CD4-positive, alpha-beta T cell (primary cell): ENCODE measurements at regions not wholly inside any gene's neighbourhood (a gene's known extent, or its start where the extent isn't known, plus 50 kb on each side); places are given as distances from the start of the nearest gene placed in this dataset.

Experiments used
- ATAC-seq: fragments of 200-7000 bp; cut with Tn5 transposase; one replicate; pipeline ENCODE4 v1.10.0; 2022; ENCODE audit warnings: mild to moderate bottlenecking; ENCODE audit not compliant: poor library complexity
- CTCF ChIA-PET: fragments of 350-600 bp; sonication (Branson Sonifier 250); formaldehyde crosslinking; loops from one replicate; lab custom pipeline; 2021; ENCODE audit warnings: antibody characterized with exemption, inconsistent platforms; lab: Charles Lee
- POLR2A ChIA-PET: fragments of 350-600 bp; sonication (Branson Sonifier 250); formaldehyde crosslinking; loops from one replicate; lab custom pipeline; 2021; ENCODE audit warnings: antibody characterized with exemption, inconsistent platforms; lab: Charles Lee
- DNase-seq, 14 experiments: peaks; one replicate each; pipeline ENCODE4 v3.0.0-alpha.2; 2013 to 2020; ENCODE audit warnings: mixed read lengths in 2 of 14
- H3K27ac ChIP-seq, 2 donors: one replicate each; pipeline versions ENCODE4 v1.5.1 to v1.7.0; 2013; ENCODE audit warnings: low read length in 2 of 2, low read depth in 1 of 2, mild to moderate bottlenecking in 1 of 2
- H3K27me3 ChIP-seq, 2 experiments: 1 replicate in 1 of 2; 2 replicates in 1 of 2; pipeline versions ENCODE4 v1.6.1 to v1.7.0; 2013; ENCODE audit warnings: low read length in 2 of 2, control low read depth in 1 of 2, mild to moderate bottlenecking in 1 of 2, moderate library complexity in 1 of 2; ENCODE audit not compliant: insufficient read depth in 2 of 2, control insufficient read depth in 1 of 2
- H3K36me3 ChIP-seq: one replicate; pipeline ENCODE4 v1.6.1; 2013; ENCODE audit warnings: low read length, control low read depth; ENCODE audit not compliant: insufficient read depth
- H3K4me1 ChIP-seq: one replicate; pipeline ENCODE4 v1.6.1; 2013; ENCODE audit warnings: low read length, control low read depth; ENCODE audit not compliant: insufficient read depth
- H3K4me3 ChIP-seq: one replicate; pipeline ENCODE4 v1.5.1; 2013; ENCODE audit warnings: mild to moderate bottlenecking, low read length, moderate library complexity
- H3K9me3 ChIP-seq, 2 experiments: 1 replicate in 1 of 2; 2 replicates in 1 of 2; pipeline versions ENCODE4 v1.6.1 to v1.7.0; 2013; ENCODE audit warnings: low read length in 2 of 2, mild to moderate bottlenecking in 2 of 2, control low read depth in 1 of 2, moderate library complexity in 1 of 2; ENCODE audit not compliant: control insufficient read depth in 1 of 2, insufficient read depth in 1 of 2
- H3K27ac Mint-ChIP-seq: one replicate; pipeline ENCODE4 v1.8.0; 2020; ENCODE audit warnings: mixed read lengths
- H3K27me3 Mint-ChIP-seq: one replicate; pipeline ENCODE4 v1.8.0; 2021; ENCODE audit warnings: mixed read lengths
- H3K36me3 Mint-ChIP-seq: one replicate; pipeline ENCODE4 v1.8.0; 2021; ENCODE audit warnings: low read depth, mixed read lengths
- H3K4me1 Mint-ChIP-seq: one replicate; pipeline ENCODE4 v1.8.0; 2021; ENCODE audit warnings: low read depth, mixed read lengths
- H3K4me3 Mint-ChIP-seq: one replicate; pipeline ENCODE4 v1.8.0; 2020; ENCODE audit warnings: mild to moderate bottlenecking, mixed read lengths
- H3K9me3 Mint-ChIP-seq: one replicate; pipeline ENCODE4 v1.8.0; 2020; ENCODE audit warnings: mixed read lengths
- intact Hi-C, 2 experiments: fragments of 100-400 bp; cut with DNase I in 1 of 2; cut with micrococcal nuclease in 1 of 2; formaldehyde crosslinking; loops; one replicate each; pipeline versions ENCODE4 v1.15.1 to v1.9.0; 2023 to 2025; cut with DNase I, micrococcal nuclease
- TF ChIP-seq, protein P1 (sequence below): fragments of 200-600 bp; IDR thresholded peaks from one replicate; pipeline ENCODE4 v1.8.0; 2022; ENCODE audit warnings: antibody characterized with exemption, mild to moderate bottlenecking

DNA sequence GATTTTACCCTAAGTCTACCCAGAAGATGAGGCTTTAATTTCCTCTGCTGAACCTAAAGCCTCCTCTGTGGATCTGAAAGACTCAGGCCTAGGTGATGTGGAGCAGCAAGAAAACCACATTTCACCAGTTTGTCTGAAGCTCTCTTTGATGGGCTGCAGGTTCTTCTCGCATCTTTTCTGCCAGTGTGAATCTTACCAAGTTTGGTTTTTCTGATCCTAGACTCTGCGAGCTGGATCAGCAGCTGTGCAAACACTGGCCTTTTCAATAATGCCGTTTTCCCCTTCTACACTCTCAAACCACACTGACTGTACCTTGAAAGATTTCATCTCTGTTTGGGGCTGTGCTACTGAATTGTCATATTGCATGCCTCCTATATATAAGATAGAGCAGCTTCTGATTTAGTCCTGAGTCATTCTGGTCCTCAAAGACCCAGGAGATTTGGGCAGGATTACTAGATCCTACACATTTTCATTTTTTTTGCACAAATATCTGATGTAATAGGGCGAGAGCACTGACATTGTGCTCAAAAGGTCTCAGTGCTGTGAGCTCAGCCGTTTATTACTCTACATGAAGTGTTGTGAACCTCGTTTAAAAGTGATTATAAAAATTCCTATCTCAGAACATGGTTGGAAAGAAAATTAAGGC lies 133.6 kb upstream of the FAM9C start:
- Histone ChIP-seq H3K36me3 (no peaks in the 10 kb centered on the region), H3K27me3 (no peaks in the 10 kb centered on the region), H3K4me1 (peaks cover 4% of the 10 kb centered on the region), H3K27ac (no peak overlapping the region), H3K9me3 (no peaks in the 10 kb centered on the region), H3K4me3 (no peak overlapping the region)
- CTCF ChIA-PET = interaction anchor here (0.9 kb wide), 1 partner anchor 26 kb away, joined by 4 read pairs; no protein-coding TSS in a partner anchor
- Mint-ChIP-seq H3K27me3 (no peaks in the 10 kb centered on the region), H3K9me3 (no peaks in the 10 kb centered on the region), H3K27ac (peak overlapping the region; percentile 22), H3K36me3 (no peaks in the 10 kb centered on the region), H3K4me1 (peaks cover 10% of the 10 kb centered on the region), H3K4me3 (no peak overlapping the region)
- DNase-seq = peak in 3 of 14 experiments; percentile 8 to 26 (median 15)
- TF ChIP-seq, protein P1, sequence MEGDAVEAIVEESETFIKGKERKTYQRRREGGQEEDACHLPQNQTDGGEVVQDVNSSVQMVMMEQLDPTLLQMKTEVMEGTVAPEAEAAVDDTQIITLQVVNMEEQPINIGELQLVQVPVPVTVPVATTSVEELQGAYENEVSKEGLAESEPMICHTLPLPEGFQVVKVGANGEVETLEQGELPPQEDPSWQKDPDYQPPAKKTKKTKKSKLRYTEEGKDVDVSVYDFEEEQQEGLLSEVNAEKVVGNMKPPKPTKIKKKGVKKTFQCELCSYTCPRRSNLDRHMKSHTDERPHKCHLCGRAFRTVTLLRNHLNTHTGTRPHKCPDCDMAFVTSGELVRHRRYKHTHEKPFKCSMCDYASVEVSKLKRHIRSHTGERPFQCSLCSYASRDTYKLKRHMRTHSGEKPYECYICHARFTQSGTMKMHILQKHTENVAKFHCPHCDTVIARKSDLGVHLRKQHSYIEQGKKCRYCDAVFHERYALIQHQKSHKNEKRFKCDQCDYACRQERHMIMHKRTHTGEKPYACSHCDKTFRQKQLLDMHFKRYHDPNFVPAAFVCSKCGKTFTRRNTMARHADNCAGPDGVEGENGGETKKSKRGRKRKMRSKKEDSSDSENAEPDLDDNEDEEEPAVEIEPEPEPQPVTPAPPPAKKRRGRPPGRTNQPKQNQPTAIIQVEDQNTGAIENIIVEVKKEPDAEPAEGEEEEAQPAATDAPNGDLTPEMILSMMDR = no peak
- POLR2A ChIA-PET = interaction anchor here (1.0 kb wide), 1 partner anchor 200 kb away, joined by 4 read pairs; no protein-coding TSS in a partner anchor
- ATAC-seq = peak; percentile 49
- intact Hi-C loops = no loop called here

DNA sequence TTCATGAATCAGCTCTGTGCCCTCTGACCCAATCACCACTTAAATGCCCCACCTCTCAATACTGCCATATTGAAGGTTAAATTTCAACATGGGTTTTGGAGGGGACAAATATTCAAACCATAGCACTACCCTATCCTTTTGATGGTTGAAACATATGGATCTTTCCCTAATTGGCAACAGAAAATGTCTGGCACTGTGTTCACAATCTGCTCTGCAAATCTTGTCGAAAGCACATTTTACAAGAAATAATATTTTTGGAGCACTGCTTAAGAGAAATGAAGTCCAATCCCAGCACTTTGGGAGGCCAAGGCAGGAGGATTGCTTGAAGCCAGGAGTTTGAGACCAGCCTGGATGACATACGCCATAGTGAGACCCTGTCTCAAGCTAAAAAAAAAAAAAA lies 130.6 kb upstream of the FAM9C start:
- peaks cover 10% of the 10 kb centered on the region for H3K4me1 Mint-ChIP-seq
- no peaks in the 10 kb centered on the region for H3K36me3 Mint-ChIP-seq
- H3K9me3 ChIP-seq = no peaks in the 10 kb centered on the region
- TF ChIP-seq, protein P1 = no peak
- H3K4me1 ChIP-seq = peaks cover 4% of the 10 kb centered on the region
- no peaks in the 10 kb centered on the region for H3K27me3 ChIP-seq
- no peaks in the 10 kb centered on the region for H3K27me3 Mint-ChIP-seq
- DNase-seq (no peak), ATAC-seq (no peak)
- CTCF ChIA-PET = interaction anchor here (0.7 kb wide), 1 partner anchor 10 kb away, joined by 3 read pairs; no protein-coding TSS in a partner anchor
- POLR2A ChIA-PET = no interaction called here
- no peak overlapping the region for H3K27ac ChIP-seq
- H3K4me3 Mint-ChIP-seq = no peak overlapping the region
- no peak overlapping the region for H3K27ac Mint-ChIP-seq
- no peaks in the 10 kb centered on the region for H3K9me3 Mint-ChIP-seq
- H3K4me3 ChIP-seq = no peak overlapping the region
- no peaks in the 10 kb centered on the region for H3K36me3 ChIP-seq
- intact Hi-C loops = no loop called here

DNA sequence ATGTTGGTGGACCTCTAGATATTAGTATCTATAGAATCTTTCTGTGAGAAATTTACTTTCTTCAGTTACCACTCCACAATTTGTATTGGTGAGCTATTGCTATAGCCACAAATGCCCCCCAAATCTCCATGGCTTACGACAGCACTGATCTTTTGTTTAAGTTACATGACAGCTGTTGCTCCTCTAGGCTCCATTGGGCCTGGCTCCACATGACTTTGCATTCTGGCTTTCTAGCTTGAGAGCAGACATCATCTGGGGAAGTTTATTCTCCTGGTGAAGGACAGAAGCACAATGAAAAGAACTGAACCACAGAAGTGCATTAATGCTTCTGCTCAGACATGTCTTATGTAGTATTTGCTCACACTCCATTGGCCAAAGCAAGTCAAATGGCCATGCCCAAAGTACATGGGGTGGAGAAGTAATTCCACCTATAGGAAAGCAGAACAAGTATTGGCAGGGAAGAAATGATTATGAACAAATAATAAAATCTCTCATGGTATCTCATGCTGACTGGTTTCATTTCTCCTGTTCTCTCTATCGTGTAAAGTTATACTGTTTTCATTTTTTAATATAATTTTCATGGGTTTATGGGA lies 126.6 kb upstream of the FAM9C start:
- no peak overlapping the region for H3K27ac ChIP-seq
- H3K4me3 ChIP-seq = no peak overlapping the region
- Mint-ChIP-seq H3K27ac (no peak overlapping the region), H3K36me3 (no peaks in the 10 kb centered on the region), H3K4me1 (peaks cover 26% of the 10 kb centered on the region), H3K27me3 (no peaks in the 10 kb centered on the region), H3K4me3 (no peak overlapping the region), H3K9me3 (peaks cover 2% of the 10 kb centered on the region)
- TF ChIP-seq, protein P1 = no peak
- H3K27me3 ChIP-seq = no peaks in the 10 kb centered on the region
- H3K9me3 ChIP-seq = no peaks in the 10 kb centered on the region
- POLR2A ChIA-PET = no interaction called here
- CTCF ChIA-PET = no interaction called here
- intact Hi-C loops = no loop called here
- no peaks in the 10 kb centered on the region for H3K36me3 ChIP-seq
- no peak for ATAC-seq
- no peak for DNase-seq
- peaks cover 11% of the 10 kb centered on the region for H3K4me1 ChIP-seq
